GM23338 (cell line): ENCODE measurements at regions not wholly inside any gene's neighbourhood (a gene's known extent, or its start where the extent isn't known, plus 50 kb on each side); places are given as distances from the start of the nearest gene placed in this dataset.

Experiments used
- ATAC-seq: fragments of 200-7000 bp; cut with Tn5 transposase; 3 replicates; pipeline ENCODE4 v1.9.1; 2020
- DNase-seq: peaks from one replicate; pipeline ENCODE4 v3.0.0-alpha.2; 2015; ENCODE audit warnings: low spot score
- H2AFZ ChIP-seq: fragments of 200-600 bp; sonication (generic); 2 replicates; pipeline ENCODE4 v1.8.0; 2016; ENCODE audit warnings: antibody characterized with exemption, mild to moderate bottlenecking, moderate library complexity
- H3F3A ChIP-seq: fragments of 200-600 bp; sonication (generic); replicated peaks from 2 replicates; pipeline ENCODE4 v1.8.0; 2017; ENCODE audit warnings: antibody characterized with exemption, mixed run types, low read depth
- H3K27ac ChIP-seq: fragments of 200-600 bp; sonication (generic); 2 replicates; pipeline ENCODE4 v1.6.1; 2016; ENCODE audit warnings: low read depth
- H3K27me3 ChIP-seq: fragments of 200-600 bp; sonication (generic); 2 replicates; pipeline ENCODE4 v1.8.0; 2016; ENCODE audit warnings: mild to moderate bottlenecking, mixed run types, moderate library complexity; ENCODE audit not compliant: insufficient read depth
- H3K36me3 ChIP-seq: fragments of 200-600 bp; sonication (generic); 2 replicates; pipeline ENCODE4 v1.8.0; 2016; ENCODE audit warnings: mild to moderate bottlenecking; ENCODE audit not compliant: insufficient read depth
- H3K4me1 ChIP-seq: fragments of 200-600 bp; sonication (generic); 2 replicates; pipeline ENCODE4 v1.8.0; 2016; ENCODE audit warnings: mild to moderate bottlenecking, moderate library complexity; ENCODE audit not compliant: insufficient read depth
- H3K4me2 ChIP-seq: fragments of 200-600 bp; sonication (generic); 2 replicates; pipeline ENCODE4 v1.7.1; 2017; ENCODE audit warnings: mixed run types
- H3K4me3 ChIP-seq: fragments of 200-600 bp; sonication (generic); 2 replicates; pipeline ENCODE4 v1.6.1; 2016; ENCODE audit warnings: mixed run types
- H3K79me2 ChIP-seq: fragments of 200-600 bp; sonication (generic); replicated peaks from 2 replicates; pipeline ENCODE4 v1.8.0; 2017; ENCODE audit warnings: mild to moderate bottlenecking; ENCODE audit not compliant: insufficient read depth
- H3K9me2 ChIP-seq: fragments of 200-600 bp; sonication (generic); 2 replicates; pipeline ENCODE4 v1.8.0; 2017; ENCODE audit not compliant: insufficient read depth
- H4K20me1 ChIP-seq: fragments of 200-600 bp; sonication (generic); replicated peaks from 2 replicates; pipeline ENCODE4 v1.8.0; 2017; ENCODE audit warnings: mild to moderate bottlenecking; ENCODE audit not compliant: insufficient read depth
- H3K27ac Mint-ChIP-seq: 2 replicates; pipeline ENCODE4 v1.8.0; 2020; ENCODE audit warnings: inconsistent platforms, mild to moderate bottlenecking, moderate library complexity, mixed read lengths
- H3K27me3 Mint-ChIP-seq: 3 replicates; pipeline ENCODE4 v1.8.0; 2022; ENCODE audit warnings: low read depth, mild to moderate bottlenecking, moderate library complexity, mixed read lengths, inconsistent platforms; ENCODE audit not compliant: insufficient read depth, poor library complexity
- H3K36me3 Mint-ChIP-seq: 3 replicates; pipeline ENCODE4 v1.8.0; 2021; ENCODE audit warnings: low read depth, mild to moderate bottlenecking, inconsistent platforms, moderate library complexity, mixed read lengths
- H3K4me1 Mint-ChIP-seq: 3 replicates; pipeline ENCODE4 v1.8.0; 2020; ENCODE audit warnings: mild to moderate bottlenecking, inconsistent platforms, mixed read lengths
- H3K4me3 Mint-ChIP-seq: 3 replicates; pipeline ENCODE4 v1.8.0; 2021; ENCODE audit warnings: moderate library complexity, mild to moderate bottlenecking, inconsistent platforms, mixed read lengths
- H3K9me3 Mint-ChIP-seq: 3 replicates; pipeline ENCODE4 v1.8.0; 2020; ENCODE audit warnings: moderate library complexity, mild to moderate bottlenecking, inconsistent platforms, mixed read lengths
- CTCF ChIP-seq, 2 experiments: fragments of 200-600 bp in 1 of 2; sonication (generic) in 1 of 2; conservative IDR thresholded peaks; 2 replicates each; pipeline versions ENCODE4 v1.5.1 to v1.6.1; 2016 to 2017; ENCODE audit warnings: antibody characterized with exemption in 2 of 2, low read depth in 2 of 2, mild to moderate bottlenecking in 2 of 2, moderate library complexity in 1 of 2
- EZH2 ChIP-seq: fragments of 200-600 bp; sonication (generic); IDR thresholded peaks from one replicate; pipeline ENCODE4 v1.8.0; 2017; ENCODE audit warnings: antibody characterized with exemption, mild to moderate bottlenecking, low read depth; ENCODE audit not compliant: unreplicated experiment
- EZH2phosphoT487 ChIP-seq: fragments of 200-600 bp; sonication (generic); IDR thresholded peaks from one replicate; pipeline ENCODE4 v1.8.1; 2018; ENCODE audit warnings: antibody characterized with exemption; ENCODE audit not compliant: unreplicated experiment
- JUNB ChIP-seq: IDR thresholded peaks from one replicate; pipeline ENCODE4 v1.6.1; 2016; ENCODE audit warnings: antibody characterized with exemption; ENCODE audit not compliant: unreplicated experiment
- POLR2AphosphoS5 ChIP-seq: IDR thresholded peaks from 2 replicates; pipeline ENCODE4 v1.6.1; 2016; ENCODE audit warnings: antibody characterized with exemption, low read depth
- TF ChIP-seq, protein P1 (sequence below): fragments of 250-450 bp; sonication (Bioruptor Pico); IDR thresholded peaks from 2 replicates; pipeline ENCODE4 v1.5.0; 2020; ENCODE audit warnings: mild to moderate bottlenecking, moderate library complexity

- H3K9me3 Mint-ChIP-seq: no peaks in the 10 kb centered on the region; the same call in 2 of the 3 replicates
- H3K4me3 ChIP-seq: no peak overlapping the region
- H4K20me1 ChIP-seq: no peaks in the 10 kb centered on the region
- TF ChIP-seq EZH2 (no peak), EZH2phosphoT487 (no peak), CTCF (conservative IDR thresholded peaks at IDR 0.05; ENCODE audit: low read depth in 2 of 2) (no peak), POLR2AphosphoS5 (no peak), JUNB (no peak)
- TF ChIP-seq, protein P1, sequence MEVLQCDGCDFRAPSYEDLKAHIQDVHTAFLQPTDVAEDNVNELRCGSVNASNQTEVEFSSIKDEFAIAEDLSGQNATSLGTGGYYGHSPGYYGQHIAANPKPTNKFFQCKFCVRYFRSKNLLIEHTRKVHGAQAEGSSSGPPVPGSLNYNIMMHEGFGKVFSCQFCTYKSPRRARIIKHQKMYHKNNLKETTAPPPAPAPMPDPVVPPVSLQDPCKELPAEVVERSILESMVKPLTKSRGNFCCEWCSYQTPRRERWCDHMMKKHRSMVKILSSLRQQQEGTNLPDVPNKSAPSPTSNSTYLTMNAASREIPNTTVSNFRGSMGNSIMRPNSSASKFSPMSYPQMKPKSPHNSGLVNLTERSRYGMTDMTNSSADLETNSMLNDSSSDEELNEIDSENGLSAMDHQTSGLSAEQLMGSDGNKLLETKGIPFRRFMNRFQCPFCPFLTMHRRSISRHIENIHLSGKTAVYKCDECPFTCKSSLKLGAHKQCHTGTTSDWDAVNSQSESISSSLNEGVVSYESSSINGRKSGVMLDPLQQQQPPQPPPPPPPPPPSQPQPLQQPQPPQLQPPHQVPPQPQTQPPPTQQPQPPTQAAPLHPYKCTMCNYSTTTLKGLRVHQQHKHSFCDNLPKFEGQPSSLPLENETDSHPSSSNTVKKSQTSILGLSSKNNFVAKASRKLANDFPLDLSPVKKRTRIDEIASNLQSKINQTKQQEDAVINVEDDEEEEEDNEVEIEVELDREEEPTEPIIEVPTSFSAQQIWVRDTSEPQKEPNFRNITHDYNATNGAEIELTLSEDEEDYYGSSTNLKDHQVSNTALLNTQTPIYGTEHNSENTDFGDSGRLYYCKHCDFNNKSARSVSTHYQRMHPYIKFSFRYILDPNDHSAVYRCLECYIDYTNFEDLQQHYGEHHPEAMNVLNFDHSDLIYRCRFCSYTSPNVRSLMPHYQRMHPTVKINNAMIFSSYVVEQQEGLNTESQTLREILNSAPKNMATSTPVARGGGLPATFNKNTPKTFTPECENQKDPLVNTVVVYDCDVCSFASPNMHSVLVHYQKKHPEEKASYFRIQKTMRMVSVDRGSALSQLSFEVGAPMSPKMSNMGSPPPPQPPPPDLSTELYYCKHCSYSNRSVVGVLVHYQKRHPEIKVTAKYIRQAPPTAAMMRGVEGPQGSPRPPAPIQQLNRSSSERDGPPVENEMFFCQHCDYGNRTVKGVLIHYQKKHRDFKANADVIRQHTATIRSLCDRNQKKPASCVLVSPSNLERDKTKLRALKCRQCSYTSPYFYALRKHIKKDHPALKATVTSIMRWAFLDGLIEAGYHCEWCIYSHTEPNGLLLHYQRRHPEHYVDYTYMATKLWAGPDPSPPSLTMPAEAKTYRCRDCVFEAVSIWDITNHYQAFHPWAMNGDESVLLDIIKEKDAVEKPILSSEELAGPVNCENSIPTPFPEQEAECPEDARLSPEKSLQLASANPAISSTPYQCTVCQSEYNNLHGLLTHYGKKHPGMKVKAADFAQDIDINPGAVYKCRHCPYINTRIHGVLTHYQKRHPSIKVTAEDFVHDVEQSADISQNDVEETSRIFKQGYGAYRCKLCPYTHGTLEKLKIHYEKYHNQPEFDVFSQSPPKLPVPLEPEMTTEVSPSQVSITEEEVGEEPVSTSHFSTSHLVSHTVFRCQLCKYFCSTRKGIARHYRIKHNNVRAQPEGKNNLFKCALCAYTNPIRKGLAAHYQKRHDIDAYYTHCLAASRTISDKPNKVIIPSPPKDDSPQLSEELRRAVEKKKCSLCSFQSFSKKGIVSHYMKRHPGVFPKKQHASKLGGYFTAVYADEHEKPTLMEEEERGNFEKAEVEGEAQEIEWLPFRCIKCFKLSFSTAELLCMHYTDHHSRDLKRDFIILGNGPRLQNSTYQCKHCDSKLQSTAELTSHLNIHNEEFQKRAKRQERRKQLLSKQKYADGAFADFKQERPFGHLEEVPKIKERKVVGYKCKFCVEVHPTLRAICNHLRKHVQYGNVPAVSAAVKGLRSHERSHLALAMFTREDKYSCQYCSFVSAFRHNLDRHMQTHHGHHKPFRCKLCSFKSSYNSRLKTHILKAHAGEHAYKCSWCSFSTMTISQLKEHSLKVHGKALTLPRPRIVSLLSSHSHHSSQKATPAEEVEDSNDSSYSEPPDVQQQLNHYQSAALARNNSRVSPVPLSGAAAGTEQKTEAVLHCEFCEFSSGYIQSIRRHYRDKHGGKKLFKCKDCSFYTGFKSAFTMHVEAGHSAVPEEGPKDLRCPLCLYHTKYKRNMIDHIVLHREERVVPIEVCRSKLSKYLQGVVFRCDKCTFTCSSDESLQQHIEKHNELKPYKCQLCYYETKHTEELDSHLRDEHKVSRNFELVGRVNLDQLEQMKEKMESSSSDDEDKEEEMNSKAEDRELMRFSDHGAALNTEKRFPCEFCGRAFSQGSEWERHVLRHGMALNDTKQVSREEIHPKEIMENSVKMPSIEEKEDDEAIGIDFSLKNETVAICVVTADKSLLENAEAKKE (CRISPR knock-in tag): no peak
- 0 out of 3 replicates have a peak overlapping the region, but pooled peaks have one; percentile 7 for H3K4me3 Mint-ChIP-seq
- H3K27ac Mint-ChIP-seq: peak overlapping the region; percentile 93
- H3K4me1 Mint-ChIP-seq: peaks cover 38% of the 10 kb centered on the region
- DNase-seq (no peak), ATAC-seq (no peak)
- H3K4me1 ChIP-seq: peaks cover 25% of the 10 kb centered on the region
- no peaks in the 10 kb centered on the region for H3K79me2 ChIP-seq
- no peaks in the 10 kb centered on the region for H3K36me3 ChIP-seq
- H3K27me3 ChIP-seq: no peaks in the 10 kb centered on the region
- 0 out of 2 replicates have a peak, but pooled peaks cover 2% of the 10 kb centered on the region for H3F3A ChIP-seq
- H3K27ac ChIP-seq: peak overlapping the region; percentile 80
- peak overlapping the region; percentile 19; the same call in 1 of the 2 replicates for H2AFZ ChIP-seq
- H3K4me2 ChIP-seq: peak overlapping the region; percentile 23; the same call in 1 of the 2 replicates
- peaks cover 3% of the 10 kb centered on the region; the same call in 2 of the 3 replicates for H3K36me3 Mint-ChIP-seq
- H3K9me2 ChIP-seq: peaks cover 6% of the 10 kb centered on the region
- H3K27me3 Mint-ChIP-seq: peaks cover 11% of the 10 kb centered on the region
Observed at GRCh38 chr10:3451516-3452172, 279.1 kb upstream of the PITRM1 start.
